Embryonic facial prominence (tissue), 1 donor: ENCODE measurements at regions not wholly inside any gene's neighbourhood (a gene's known extent, or its start where the extent isn't known, plus 50 kb on each side); places are given as distances from the start of the nearest gene placed in this dataset.
"Not testable (repeated sequence)": the region's sequence is repeated elsewhere in the genome, so short reads cannot be mapped to it uniquely, and the experiment has no call there.

Experiments used
- DNase-seq: peaks from one replicate; pipeline ENCODE4 v3.0.0-alpha.2; 2016; ENCODE audit errors: extremely low spot score

GRCh38 chr3:107132674-107133073 is 244.6 kb upstream of the CCDC54 start:
- DNase-seq: no peak

- no peak for DNase-seq
Measured at GRCh38 chr3:107133891-107134290, 243.3 kb upstream of the CCDC54 start.

GRCh38 chr3:107142171-107142570 is 235.1 kb upstream of the CCDC54 start:
- DNase-seq: no peak

GRCh38 chr3:107142786-107143575 is 234.3 kb upstream of the CCDC54 start:
- DNase-seq: no peak

- DNase-seq: no peak
Measured at GRCh38 chr3:107150675-107151074, 226.6 kb upstream of the CCDC54 start.

GRCh38 chr3:107153981-107154380 is 223.3 kb upstream of the CCDC54 start:
- no peak for DNase-seq

- DNase-seq: no peak
Measured at GRCh38 chr3:107172411-107172810, 204.8 kb upstream of the CCDC54 start.

- no peak for DNase-seq
Measured at GRCh38 chr3:107184375-107184774, 192.9 kb upstream of the CCDC54 start.

GRCh38 chr3:107188262-107188661 is 189.0 kb upstream of the CCDC54 start:
- DNase-seq: no peak

- DNase-seq: no peak
Measured at GRCh38 chr3:107189158-107189791, 188.0 kb upstream of the CCDC54 start.

- DNase-seq: no peak
Measured at GRCh38 chr3:107193116-107193515, 184.1 kb upstream of the CCDC54 start.

- DNase-seq: no peak
Measured at GRCh38 chr3:107198581-107199181, 178.6 kb upstream of the CCDC54 start.

- DNase-seq: no peak
Measured at GRCh38 chr3:107201146-107201545, 176.1 kb upstream of the CCDC54 start.

GRCh38 chr3:107202885-107203284 is 174.4 kb upstream of the CCDC54 start:
- not testable (repeated sequence) for DNase-seq

- DNase-seq: no peak
Measured at GRCh38 chr3:107204121-107204520, 173.1 kb upstream of the CCDC54 start.

- DNase-seq: no peak
Measured at GRCh38 chr3:107205358-107205757, 171.9 kb upstream of the CCDC54 start.

GRCh38 chr3:107206141-107206540 is 171.1 kb upstream of the CCDC54 start:
- no peak for DNase-seq

GRCh38 chr3:107206945-107207344 is 170.3 kb upstream of the CCDC54 start:
- DNase-seq: no peak

GRCh38 chr3:107208100-107208499 is 169.1 kb upstream of the CCDC54 start:
- DNase-seq: peak; percentile 37

GRCh38 chr3:107208796-107209195 is 168.4 kb upstream of the CCDC54 start:
- DNase-seq: no peak

- DNase-seq: no peak
Measured at GRCh38 chr3:107209302-107209990, 167.8 kb upstream of the CCDC54 start.

GRCh38 chr3:107211608-107212007 is 165.6 kb upstream of the CCDC54 start:
- no peak for DNase-seq
